HG03196 (cell line): ENCODE measurements at regions not wholly inside any gene's neighbourhood (a gene's known extent, or its start where the extent isn't known, plus 50 kb on each side); places are given as distances from the start of the nearest gene placed in this dataset.

Experiments used
- ATAC-seq: cut with Tn5 transposase; IDR thresholded peaks from one replicate; pipeline ENCODE4 v1.9.1; 2021; ENCODE audit not compliant: unreplicated experiment

DNA sequence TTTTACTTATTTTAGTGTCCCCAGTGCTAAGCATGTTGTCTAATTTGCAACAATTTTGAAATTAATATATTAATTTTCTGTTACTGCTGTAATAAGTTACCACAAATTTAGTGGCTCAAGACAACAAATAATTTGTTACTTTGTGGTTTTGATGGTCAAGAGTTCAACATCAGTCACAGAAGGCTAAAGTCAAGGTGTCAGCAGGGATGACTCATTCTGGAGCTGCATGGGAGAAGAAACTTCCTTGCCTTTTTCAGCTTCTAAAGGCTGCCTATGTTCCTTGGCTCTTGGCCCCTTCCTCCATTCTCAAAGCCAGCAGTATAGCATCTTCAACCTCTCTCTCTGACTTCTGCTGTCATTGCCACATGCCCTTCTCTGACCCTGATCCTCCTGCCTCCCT, 271.8 kb downstream of the HLX start:
- ATAC-seq: no peak

DNA sequence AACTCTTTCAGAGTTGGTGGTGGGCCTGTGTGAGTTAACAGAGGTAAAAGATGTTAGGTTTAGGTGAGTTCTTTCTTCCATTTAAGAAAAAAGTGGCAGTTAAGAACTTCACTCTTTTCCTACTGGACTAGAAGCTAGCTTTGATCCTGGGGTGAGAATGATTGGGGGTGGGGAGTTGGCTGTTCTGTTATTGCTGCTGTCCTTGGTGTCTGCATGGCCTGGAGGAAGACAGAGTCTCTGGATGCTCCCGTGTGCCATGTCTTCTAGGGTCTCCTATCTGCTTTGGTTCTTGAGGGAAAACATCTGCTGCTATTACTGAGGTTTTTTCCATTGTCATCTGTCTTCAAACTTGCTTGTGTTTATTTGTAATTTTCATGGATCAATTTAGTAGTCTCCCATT, 275.7 kb downstream of the HLX start:
- ATAC-seq: no peak

- ATAC-seq: peak; percentile 77
Observed at GRCh38 chr1:221157026-221157761, 278.0 kb downstream of the HLX start.

DNA sequence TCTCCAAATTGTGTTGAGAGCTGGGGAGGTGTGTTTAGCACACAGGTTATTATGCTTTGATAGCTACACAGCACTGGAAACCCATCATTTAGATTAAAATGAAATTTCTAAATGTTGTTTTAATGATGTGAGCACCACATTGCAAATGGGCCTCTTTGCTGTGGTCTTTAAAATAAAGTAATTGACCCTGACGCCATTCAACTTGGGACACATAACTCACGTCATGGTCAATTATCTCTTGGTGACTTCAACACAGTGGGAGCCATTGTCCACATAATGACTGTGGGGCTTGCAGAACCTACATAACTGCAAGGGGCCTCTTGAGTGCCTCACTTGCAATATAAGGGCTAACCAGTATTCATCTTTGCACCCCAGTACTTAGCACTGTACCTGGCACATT, 280.4 kb downstream of the HLX start:
- ATAC-seq: no peak

- ATAC-seq: no peak
Observed at GRCh38 chr1:221161571-221162041, 282.4 kb downstream of the HLX start.

- ATAC-seq: no peak
Observed at GRCh38 chr1:221162352-221162751, 283.1 kb downstream of the HLX start.

- ATAC-seq: no peak
Observed at GRCh38 chr1:221162939-221163338, 283.7 kb downstream of the HLX start.

GRCh38 chr1:221164029-221164428, 284.8 kb downstream of the HLX start:
- no peak for ATAC-seq

- no peak for ATAC-seq
Observed at GRCh38 chr1:221164951-221165838, 286.0 kb downstream of the HLX start.

DNA sequence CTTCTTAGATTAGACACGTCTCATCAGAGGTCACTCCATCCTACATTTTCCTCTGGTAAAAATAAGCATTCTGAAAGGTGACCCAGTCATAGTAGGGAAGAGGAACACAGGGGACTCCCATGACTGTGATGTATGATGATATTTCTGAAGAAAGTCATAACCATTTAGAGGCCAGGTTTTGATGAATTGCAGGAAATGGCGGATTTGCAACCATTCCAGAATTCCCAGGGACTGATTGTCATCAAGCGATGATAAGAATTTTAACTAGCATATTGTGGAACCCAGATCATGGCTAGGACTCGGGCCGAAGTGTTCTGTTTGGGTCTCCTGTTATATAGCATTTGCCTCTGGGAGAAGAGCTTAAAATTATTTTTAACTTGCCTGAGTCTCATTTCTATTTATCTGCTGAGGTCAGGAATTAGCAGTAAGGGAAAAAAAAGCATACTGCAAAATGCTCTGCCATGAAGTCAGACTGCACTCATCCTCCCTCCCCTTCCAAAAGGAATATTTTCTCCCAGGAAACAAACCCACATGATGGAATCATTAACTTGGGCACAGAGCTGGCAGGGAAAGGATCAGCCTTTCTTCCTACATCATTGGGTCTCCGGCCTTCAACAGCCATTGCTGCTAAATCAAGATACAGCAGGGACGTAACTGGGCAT, 286.7 kb downstream of the HLX start:
- no peak for ATAC-seq

DNA sequence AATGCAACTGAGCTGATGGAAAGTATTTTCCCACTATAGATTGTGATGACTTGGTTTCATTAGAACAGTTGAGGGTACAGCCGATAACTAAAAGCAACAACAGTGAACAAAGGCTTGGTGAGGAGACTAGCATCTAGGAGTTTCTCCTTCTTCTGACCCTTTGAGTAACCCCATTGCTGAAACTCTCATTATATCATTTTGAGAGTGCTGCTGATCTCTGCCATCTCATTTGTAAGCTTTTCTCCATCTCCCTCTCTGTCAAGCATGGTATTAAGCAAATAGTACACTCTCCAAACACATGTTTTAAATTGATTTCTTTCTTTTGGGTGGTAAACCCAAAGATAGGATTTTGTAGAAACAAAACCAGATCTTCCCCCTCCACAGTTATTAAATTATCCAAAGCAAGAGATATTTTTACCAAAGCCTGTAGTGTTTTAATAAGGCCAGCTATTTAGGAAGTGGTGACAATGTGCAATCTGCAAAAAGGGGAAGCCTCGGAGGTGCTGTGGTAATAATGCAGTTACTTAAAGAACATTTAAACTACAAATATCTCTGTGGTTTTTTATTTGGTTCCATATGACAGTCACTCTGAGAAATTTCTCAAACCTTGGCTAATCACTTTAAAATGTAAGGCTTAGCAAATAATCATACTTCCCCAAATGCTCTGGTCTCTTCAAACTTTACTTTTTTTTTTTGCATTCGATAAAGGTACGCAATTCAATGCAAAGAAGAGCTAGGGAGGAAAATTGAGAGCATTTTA, 287.5 kb downstream of the HLX start:
- no peak for ATAC-seq

- ATAC-seq: no peak
Observed at GRCh38 chr1:221169447-221169889, 290.2 kb downstream of the HLX start.

- ATAC-seq: no peak
Observed at GRCh38 chr1:221170171-221170570, 290.9 kb downstream of the HLX start.

DNA sequence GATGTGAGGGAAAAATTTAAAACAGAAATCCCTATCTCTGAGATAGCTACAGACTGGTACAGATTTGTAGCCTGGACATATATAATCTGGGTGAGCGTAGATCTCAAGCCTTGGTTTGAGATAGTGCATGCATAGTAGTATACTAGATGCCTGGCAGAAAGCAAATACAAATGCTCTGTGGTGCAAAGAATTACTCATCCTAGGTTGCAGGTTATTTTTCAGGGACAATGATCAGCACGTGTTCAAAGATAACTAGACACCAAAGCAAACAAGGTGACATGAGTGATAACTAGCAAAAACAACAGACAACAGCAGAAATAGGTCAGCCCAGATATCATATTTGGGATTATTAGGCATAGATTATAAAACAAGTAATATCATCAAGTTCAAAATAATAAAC, 292.5 kb downstream of the HLX start:
- ATAC-seq: no peak

DNA sequence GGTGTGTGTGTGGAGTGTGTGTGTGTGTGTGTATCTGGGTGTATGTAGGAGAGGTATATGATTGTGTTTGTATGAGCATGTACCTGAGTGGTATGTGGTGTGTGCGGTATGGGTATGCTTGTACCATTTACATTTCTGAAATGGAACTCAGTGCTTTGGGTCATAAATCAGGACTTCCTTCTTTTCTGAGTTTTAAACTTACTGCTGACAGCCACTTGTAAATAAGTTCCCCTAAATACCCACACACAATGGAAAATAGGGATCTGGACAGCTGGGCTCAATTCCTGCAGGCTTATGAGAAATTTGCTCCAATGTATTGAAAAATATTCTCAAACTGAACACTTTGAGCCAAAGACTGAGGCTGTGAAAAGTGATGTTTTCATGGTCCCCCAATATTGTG, 293.6 kb downstream of the HLX start:
- no peak for ATAC-seq

- no peak for ATAC-seq
Observed at GRCh38 chr1:221174330-221174993, 295.2 kb downstream of the HLX start.

GRCh38 chr1:221175249-221175648, 296.0 kb downstream of the HLX start:
- no peak for ATAC-seq

GRCh38 chr1:221180704-221181368, 301.6 kb downstream of the HLX start:
- ATAC-seq: no peak

- no peak for ATAC-seq
Observed at GRCh38 chr1:221182791-221183533, 303.7 kb downstream of the HLX start.
